Stimulated activated CD4-positive, alpha-beta T cell treated with anti-CD3 and anti-CD28 coated beads, Interleukin-4, amount 100 ng/mL, for 4 hours (primary cell): ENCODE measurements at regions not wholly inside any gene's neighbourhood (a gene's known extent, or its start where the extent isn't known, plus 50 kb on each side); places are given as distances from the start of the nearest gene placed in this dataset.
"Not testable (repeated sequence)": the region's sequence is repeated elsewhere in the genome, so short reads cannot be mapped to it uniquely, and the experiment has no call there.

ENCODE experiments used
- DNase-seq, 2 experiments: peaks; one replicate each; pipeline ENCODE4 v3.0.0-alpha.2; 2020

- no peak for DNase-seq
Measured at GRCh38 chr1:201731592-201731991, 97.4 kb upstream of the IPO9 start.

- DNase-seq, result no peak
Measured at GRCh38 chr1:201732351-201732750, 96.6 kb upstream of the IPO9 start.

DNA sequence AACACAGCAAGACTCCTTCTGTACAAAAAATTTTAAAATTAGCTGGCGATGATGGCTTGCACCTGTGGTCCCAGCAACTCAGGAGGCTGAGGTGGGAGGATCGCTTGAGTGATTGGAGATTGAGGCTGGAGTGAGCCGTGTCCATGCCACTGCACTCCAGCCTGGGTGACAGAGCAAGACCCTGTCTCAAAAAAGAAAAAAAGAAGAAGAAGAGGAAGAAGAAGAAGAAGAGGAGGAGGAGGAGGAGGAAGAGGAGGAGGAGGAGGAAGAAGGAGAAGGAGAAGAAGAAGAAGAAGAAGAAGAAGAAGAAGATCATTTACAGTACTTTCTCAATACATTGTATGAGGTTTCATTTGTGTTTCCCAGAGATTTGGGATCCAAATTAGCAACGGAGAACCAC, 94.7 kb upstream of the IPO9 start:
- not testable (repeated sequence) for DNase-seq

DNA sequence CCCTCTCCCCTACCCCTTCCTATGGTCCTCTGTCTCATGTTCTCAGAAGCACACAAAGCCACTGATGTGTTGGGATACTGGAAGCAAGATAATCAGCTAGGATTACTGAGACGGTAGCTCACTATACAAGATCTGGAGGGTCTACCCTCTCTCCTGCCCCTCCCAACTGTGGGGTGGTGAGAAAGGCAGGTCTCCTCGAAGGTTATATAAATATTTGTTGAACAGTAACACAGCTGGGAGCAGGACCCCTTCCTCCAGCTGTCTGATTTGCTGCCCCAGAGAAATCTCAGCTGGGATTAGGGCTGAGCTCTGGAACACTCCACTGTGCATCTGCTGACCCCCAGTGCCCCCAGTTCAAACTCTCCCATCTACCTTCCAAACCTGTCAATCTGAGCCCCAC, 94.2 kb upstream of the IPO9 start:
- DNase-seq, result no peak

- DNase-seq, result no peak
Measured at GRCh38 chr1:201736707-201737320, 92.1 kb upstream of the IPO9 start.

DNA sequence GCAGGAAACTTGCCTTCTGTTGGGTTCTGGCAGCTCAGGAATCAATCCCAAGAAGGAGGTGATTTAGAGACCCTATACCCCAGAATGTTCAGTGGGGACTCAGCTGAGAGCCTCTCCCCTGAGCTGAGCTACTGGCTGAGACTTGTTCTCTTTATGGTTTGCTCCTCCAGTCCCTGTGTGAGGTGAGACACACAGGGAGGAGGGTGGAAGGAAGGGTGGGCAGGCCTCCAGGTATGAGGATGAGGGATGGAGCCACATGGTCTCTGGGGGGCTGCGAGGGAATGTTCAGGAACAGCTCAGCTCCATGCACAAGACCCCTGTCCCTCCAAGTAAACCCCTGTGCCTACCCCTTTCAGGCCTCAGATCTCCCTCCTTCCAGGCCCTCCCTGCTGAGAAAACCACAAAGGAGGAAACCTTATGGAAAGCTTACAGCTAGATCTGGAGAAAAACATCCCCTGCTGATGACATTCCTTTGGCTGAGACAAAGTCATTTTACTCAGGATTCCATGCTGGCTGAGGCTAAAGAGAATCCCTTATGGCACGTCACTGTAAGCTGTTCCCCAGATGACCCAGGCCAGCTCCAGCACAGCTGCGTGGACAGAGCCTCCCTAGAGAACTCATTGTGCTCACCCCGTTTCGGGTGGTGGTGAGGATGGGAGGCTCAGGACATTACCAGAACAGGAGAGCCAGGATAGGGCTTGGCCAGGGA, 91.5 kb upstream of the IPO9 start:
- no peak for DNase-seq

DNA sequence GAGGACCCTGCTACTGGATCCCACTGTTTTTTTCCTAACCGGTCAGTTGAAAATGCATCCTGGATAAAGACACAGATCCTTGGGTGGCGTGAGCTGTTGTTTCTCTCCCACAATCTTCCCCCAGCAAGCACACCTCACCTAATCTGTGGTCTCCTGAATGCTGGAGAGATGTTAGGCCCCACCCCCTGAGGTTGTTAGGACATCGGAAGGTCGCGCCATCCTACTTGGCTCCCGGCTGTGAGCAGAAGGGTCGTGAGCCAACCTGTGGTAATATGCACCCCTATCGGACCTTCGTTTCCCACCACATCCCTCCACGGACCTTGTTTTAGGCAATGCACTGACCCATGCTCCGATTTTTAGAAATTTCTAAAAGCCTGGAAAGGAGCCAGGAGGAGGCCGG, 89.9 kb upstream of the IPO9 start:
- no peak for DNase-seq

- peak; percentile 46 to 57 for DNase-seq
Measured at GRCh38 chr1:201739492-201740085, 89.4 kb upstream of the IPO9 start.

- no peak for DNase-seq
Measured at GRCh38 chr1:201740086-201740541, 88.8 kb upstream of the IPO9 start.

- no peak for DNase-seq
Measured at GRCh38 chr1:201740670-201741111, 88.3 kb upstream of the IPO9 start.

DNA sequence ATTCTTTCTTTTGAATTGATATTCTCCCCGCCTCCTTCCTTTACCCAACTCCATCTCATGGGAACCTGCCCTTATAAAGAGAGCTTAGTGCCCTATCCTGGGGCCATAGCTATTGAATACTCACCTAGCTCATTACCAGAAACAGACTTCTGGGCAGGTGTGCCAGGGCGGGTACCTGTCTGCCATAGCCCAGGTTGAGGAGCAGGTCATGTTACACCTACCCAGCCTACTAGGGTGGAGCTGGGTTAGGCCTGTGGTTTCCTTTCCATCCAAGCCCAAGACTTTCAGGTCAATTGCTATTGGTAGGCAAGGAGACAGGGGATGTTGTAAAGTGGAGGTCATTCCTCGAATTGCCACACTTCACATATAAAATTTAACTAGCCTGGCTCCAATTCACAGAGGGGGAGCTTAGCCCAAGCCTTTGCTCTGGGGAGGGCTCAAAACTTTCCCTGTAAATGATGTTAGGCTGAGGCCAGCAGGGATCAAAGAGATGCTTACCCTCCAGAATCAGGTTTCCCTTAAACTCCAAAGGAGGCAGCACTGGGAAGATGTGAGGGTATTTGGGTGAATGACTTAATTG, 87.1 kb upstream of the IPO9 start:
- no peak for DNase-seq

- DNase-seq, result no peak
Measured at GRCh38 chr1:201742476-201742875, 86.5 kb upstream of the IPO9 start.

GRCh38 chr1:201742955-201743805, 85.8 kb upstream of the IPO9 start:
- DNase-seq, result no peak

DNA sequence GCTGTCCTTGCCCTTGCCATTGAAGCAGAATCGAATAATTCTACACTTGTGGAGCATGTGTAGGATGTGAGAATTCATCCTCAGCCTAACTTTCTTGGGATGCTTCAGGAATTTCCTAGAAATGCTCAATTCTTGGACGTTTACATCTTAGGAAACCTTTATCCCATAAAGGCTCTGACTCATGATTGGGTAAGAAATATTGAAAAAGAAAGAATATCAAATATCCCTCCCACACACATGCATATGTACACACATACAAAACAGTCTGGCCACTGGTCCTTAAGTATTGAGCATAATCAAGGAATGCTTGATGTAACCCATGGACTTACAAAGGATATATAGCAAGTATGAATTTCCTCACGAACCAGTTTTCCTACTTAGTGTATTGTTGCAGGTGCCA, 83.9 kb upstream of the IPO9 start:
- no peak for DNase-seq

DNA sequence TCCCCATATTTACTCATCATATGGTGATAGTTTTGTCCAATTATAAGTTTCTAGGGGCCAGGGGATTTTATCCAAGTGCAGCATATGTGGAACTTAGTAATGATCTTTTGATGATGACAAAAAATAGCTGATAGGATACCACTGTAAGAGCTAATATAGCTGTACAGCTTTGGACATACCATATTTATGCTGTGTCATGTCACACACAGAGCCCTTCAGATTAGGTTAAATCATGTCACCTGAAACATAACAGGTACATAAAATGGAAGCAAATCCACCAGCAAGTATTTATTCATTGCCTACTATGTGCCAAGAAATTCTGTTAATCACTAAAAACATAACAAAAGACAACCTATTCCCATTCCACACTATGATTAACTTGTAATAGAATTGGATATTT, 82.8 kb upstream of the IPO9 start:
- no peak for DNase-seq

DNA sequence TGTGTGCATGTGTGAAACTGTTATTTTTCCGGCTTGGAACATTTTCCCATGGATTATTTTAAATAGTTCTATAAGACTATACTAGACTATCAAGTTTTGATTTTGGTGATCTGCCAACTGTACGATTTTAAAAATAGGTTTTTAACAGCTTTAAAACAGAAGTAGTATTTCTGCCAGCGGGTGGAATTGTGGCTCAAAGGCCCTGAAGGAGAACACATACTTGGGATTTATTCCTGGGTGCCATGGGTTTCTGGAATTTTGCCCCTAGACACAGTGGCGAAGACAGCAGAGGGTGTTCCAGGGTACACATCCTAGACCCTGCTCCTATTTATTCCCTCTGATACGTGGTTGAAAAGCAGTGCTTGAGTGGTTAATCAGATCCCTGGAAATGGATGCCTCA, 81.7 kb upstream of the IPO9 start:
- DNase-seq, result no peak

- no peak for DNase-seq
Measured at GRCh38 chr1:201748335-201748734, 80.6 kb upstream of the IPO9 start.

- no peak for DNase-seq
Measured at GRCh38 chr1:201749059-201749690, 79.8 kb upstream of the IPO9 start.

GRCh38 chr1:201750120-201750519, 78.8 kb upstream of the IPO9 start:
- no peak for DNase-seq

DNA sequence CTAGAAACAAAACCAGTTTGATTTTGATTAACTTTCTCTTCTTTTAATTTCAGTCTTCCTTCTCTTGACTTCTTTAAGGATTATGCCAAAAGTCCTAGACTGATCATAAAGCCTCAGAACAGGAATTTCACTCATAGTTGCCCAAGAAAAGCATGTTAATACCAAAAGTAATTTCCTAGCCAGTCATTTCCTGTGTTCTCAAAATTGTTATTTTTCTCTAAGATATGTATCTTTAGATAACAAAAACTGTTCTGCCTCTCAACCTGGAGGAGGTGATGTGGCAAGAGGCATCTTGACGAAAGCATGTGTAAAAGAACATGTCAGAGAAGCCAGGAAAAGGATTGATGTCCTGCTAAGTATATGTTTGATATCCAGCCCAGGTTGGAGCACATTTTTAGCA, 78.0 kb upstream of the IPO9 start:
- no peak for DNase-seq

DNA sequence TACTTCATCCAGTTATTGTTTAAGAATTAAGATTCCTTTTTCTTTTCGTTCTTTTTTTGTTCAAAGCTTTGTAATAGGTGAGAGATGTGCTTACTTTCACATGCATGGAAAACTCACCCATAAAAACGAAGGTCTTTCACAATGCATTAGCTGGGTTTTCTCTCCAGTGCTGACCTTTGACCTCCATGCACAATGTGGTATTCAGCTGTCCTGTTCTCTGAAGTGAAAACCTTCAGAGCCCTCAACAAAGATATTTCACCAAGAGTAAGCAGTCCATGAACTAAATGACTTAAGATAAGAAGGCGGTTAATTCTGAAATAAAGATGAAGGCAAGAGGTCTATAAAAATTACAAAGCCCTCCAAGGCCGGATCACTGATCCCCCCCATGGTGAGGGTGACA, 77.1 kb upstream of the IPO9 start:
- no peak for DNase-seq

- DNase-seq, result no peak
Measured at GRCh38 chr1:201752333-201752732, 76.6 kb upstream of the IPO9 start.

GRCh38 chr1:201753492-201753891, 75.5 kb upstream of the IPO9 start:
- no peak for DNase-seq
